Neural progenitor cell (in vitro differentiated cells): ENCODE measurements at regions not wholly inside any gene's neighbourhood (a gene's known extent, or its start where the extent isn't known, plus 50 kb on each side); places are given as distances from the start of the nearest gene placed in this dataset.

Experiments used
- DNase-seq: peaks from one replicate; pipeline ENCODE4 v3.0.0-alpha.2; 2016; ENCODE audit warnings: low spot score
- H2AFZ ChIP-seq: fragments of 200-600 bp; sonication (generic); replicated peaks from 2 replicates; pipeline ENCODE4 v1.6.1; 2016; ENCODE audit warnings: antibody characterized with exemption
- H3F3A ChIP-seq: fragments of 200-600 bp; sonication (generic); 2 replicates; pipeline ENCODE4 v1.6.1; 2016; ENCODE audit warnings: antibody characterized with exemption, low read depth
- H3K27ac ChIP-seq: fragments of 200-600 bp; sonication (generic); 2 replicates; pipeline ENCODE4 v1.5.1; 2016; ENCODE audit warnings: mild to moderate bottlenecking
- H3K27me3 ChIP-seq: fragments of 200-600 bp; sonication (generic); 2 replicates; pipeline ENCODE4 v1.6.1; 2016; ENCODE audit warnings: mild to moderate bottlenecking, moderate library complexity
- H3K36me3 ChIP-seq: fragments of 200-600 bp; sonication (generic); 2 replicates; pipeline ENCODE4 v1.5.1; 2016
- H3K4me1 ChIP-seq: fragments of 200-600 bp; sonication (generic); 2 replicates; pipeline ENCODE4 v1.6.1; 2016; ENCODE audit warnings: mixed run types
- H3K4me2 ChIP-seq: fragments of 200-600 bp; sonication (generic); 2 replicates; pipeline ENCODE4 v1.6.1; 2016
- H3K4me3 ChIP-seq: fragments of 200-600 bp; sonication (generic); 2 replicates; pipeline ENCODE4 v1.5.1; 2016
- H3K79me2 ChIP-seq: fragments of 200-600 bp; sonication (generic); 2 replicates; pipeline ENCODE4 v1.6.1; 2016; ENCODE audit warnings: low read depth
- H3K9ac ChIP-seq: fragments of 200-600 bp; sonication (generic); 2 replicates; pipeline ENCODE4 v1.6.1; 2016
- H3K9me3 ChIP-seq: fragments of 200-600 bp; sonication (generic); 2 replicates; pipeline ENCODE4 v1.5.1; 2016; ENCODE audit warnings: low read depth
- H4K20me1 ChIP-seq: fragments of 200-600 bp; sonication (generic); 2 replicates; pipeline ENCODE4 v1.6.1; 2016; ENCODE audit warnings: low read depth
- H3K27ac Mint-ChIP-seq: 3 replicates; pipeline ENCODE4 v1.8.0; 2021; ENCODE audit warnings: mixed read lengths
- H3K27me3 Mint-ChIP-seq: 2 replicates; pipeline ENCODE4 v1.8.0; 2022; ENCODE audit warnings: low read depth, mild to moderate bottlenecking, inconsistent platforms, moderate library complexity, mixed read lengths; ENCODE audit not compliant: insufficient read depth
- H3K36me3 Mint-ChIP-seq: 3 replicates; pipeline ENCODE4 v1.8.0; 2021; ENCODE audit warnings: mixed read lengths
- H3K4me1 Mint-ChIP-seq: 3 replicates; pipeline ENCODE4 v1.8.0; 2021; ENCODE audit warnings: mixed read lengths
- H3K4me3 Mint-ChIP-seq: 3 replicates; pipeline ENCODE4 v1.8.0; 2021; ENCODE audit warnings: mild to moderate bottlenecking, moderate library complexity, mixed read lengths
- H3K9me3 Mint-ChIP-seq: 3 replicates; pipeline ENCODE4 v1.8.0; 2020; ENCODE audit warnings: mixed read lengths
- CTCF ChIP-seq: fragments of 200-600 bp; sonication (generic); IDR thresholded peaks from 2 replicates; pipeline ENCODE4 v1.5.1; 2017; ENCODE audit warnings: antibody characterized with exemption, mild to moderate bottlenecking
- EZH2 ChIP-seq: fragments of 200-600 bp; sonication (generic); IDR thresholded peaks from 2 replicates; pipeline ENCODE4 v1.6.1; 2017; ENCODE audit warnings: antibody characterized with exemption, mild to moderate bottlenecking, moderate library complexity
- EZH2phosphoT487 ChIP-seq: fragments of 200-600 bp; sonication (generic); IDR thresholded peaks from 2 replicates; pipeline ENCODE4 v1.6.1; 2017; ENCODE audit warnings: antibody characterized with exemption

- Mint-ChIP-seq H3K27me3 (peaks cover 3% of the 10 kb centered on the region), H3K27ac (no peak overlapping the region), H3K4me3 (no peak overlapping the region), H3K36me3 (no peaks in the 10 kb centered on the region), H3K4me1 (no peaks in the 10 kb centered on the region), H3K9me3 (no peaks in the 10 kb centered on the region)
- Histone ChIP-seq H3K4me3 (no peak overlapping the region), H3K36me3 (no peaks in the 10 kb centered on the region), H3K79me2 (no peaks in the 10 kb centered on the region), H3K27me3 (no peaks in the 10 kb centered on the region), H3F3A (no peaks in the 10 kb centered on the region), H3K4me2 (no peak overlapping the region), H2AFZ (no peak overlapping the region), H4K20me1 (no peaks in the 10 kb centered on the region), H3K4me1 (no peaks in the 10 kb centered on the region), H3K9me3 (no peaks in the 10 kb centered on the region), H3K9ac (no peak overlapping the region), H3K27ac (no peak overlapping the region)
- DNase-seq: no peak
- TF ChIP-seq EZH2: no peak
- TF ChIP-seq CTCF: no peak
- TF ChIP-seq EZH2phosphoT487: no peak
These were observed 194.0 kb downstream of the MBD2 start for GRCh38 chr18:54030434-54030833.

GRCh38 chr18:54023471-54023870 lies 201.0 kb downstream of the MBD2 start:
- Histone ChIP-seq H3K9ac (no peak overlapping the region), H3K27me3 (no peaks in the 10 kb centered on the region), H2AFZ (no peak overlapping the region), H3K27ac (no peak overlapping the region), H3K4me1 (no peaks in the 10 kb centered on the region), H3K4me2 (no peak overlapping the region), H3F3A (no peaks in the 10 kb centered on the region), H3K9me3 (no peaks in the 10 kb centered on the region), H3K36me3 (no peaks in the 10 kb centered on the region), H4K20me1 (no peaks in the 10 kb centered on the region), H3K4me3 (no peak overlapping the region), H3K79me2 (no peaks in the 10 kb centered on the region)
- Mint-ChIP-seq H3K4me1 (peaks cover 4% of the 10 kb centered on the region), H3K27me3 (peaks cover 3% of the 10 kb centered on the region), H3K9me3 (no peaks in the 10 kb centered on the region), H3K27ac (no peak overlapping the region), H3K4me3 (no peak overlapping the region), H3K36me3 (no peaks in the 10 kb centered on the region)
- no peak for TF ChIP-seq EZH2
- TF ChIP-seq EZH2phosphoT487: no peak
- no peak for TF ChIP-seq CTCF
- no peak for DNase-seq

GRCh38 chr18:54020966-54021365 lies 203.5 kb downstream of the MBD2 start:
- no peak for DNase-seq
- H3K27ac ChIP-seq: no peak overlapping the region
- H3K27me3 ChIP-seq: no peaks in the 10 kb centered on the region
- Mint-ChIP-seq H3K9me3 (no peaks in the 10 kb centered on the region), H3K27ac (no peak overlapping the region), H3K27me3 (peaks cover 2% of the 10 kb centered on the region), H3K4me1 (peaks cover 4% of the 10 kb centered on the region), H3K36me3 (no peaks in the 10 kb centered on the region), H3K4me3 (no peak overlapping the region)
- no peaks in the 10 kb centered on the region for H3K36me3 ChIP-seq
- H3K9me3 ChIP-seq: no peaks in the 10 kb centered on the region
- TF ChIP-seq EZH2phosphoT487 (no peak), CTCF (no peak), EZH2 (no peak)
- no peaks in the 10 kb centered on the region for H4K20me1 ChIP-seq
- H3K9ac ChIP-seq: no peak overlapping the region
- H3K4me2 ChIP-seq: no peak overlapping the region
- no peaks in the 10 kb centered on the region for H3F3A ChIP-seq
- no peaks in the 10 kb centered on the region for H3K4me1 ChIP-seq
- no peaks in the 10 kb centered on the region for H3K79me2 ChIP-seq
- H3K4me3 ChIP-seq: no peak overlapping the region
- H2AFZ ChIP-seq: no peak overlapping the region
